ENCODE measurements at regions not wholly inside any gene's neighbourhood (a gene's known extent, or its start where the extent isn't known, plus 50 kb on each side); places are given as distances from the start of the nearest gene placed in this dataset.
A peak's percentile ranks its signal among the peaks of the same experiment; 100 is the strongest.

DNA sequence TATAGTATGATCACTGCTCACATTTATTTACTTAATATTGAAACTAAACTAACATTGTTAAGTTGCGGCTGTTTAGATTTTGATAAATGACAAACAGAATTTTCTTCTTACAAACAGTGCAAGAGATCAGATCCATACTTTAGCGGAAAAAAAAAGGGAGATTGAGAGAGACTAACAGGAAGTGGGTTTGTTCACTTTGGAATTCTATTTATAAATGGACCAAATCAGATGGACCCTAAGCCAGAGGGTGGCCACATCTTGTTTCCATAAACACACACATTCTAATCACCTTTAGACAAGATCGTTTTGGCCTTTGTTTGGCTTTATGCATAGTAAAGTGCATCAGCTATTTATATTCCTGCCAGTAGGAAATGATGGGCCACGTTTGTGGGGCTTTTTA is 381.4 kb upstream of the CD180 start:
- no peak for ATAC-seq
- TF ChIP-seq BACH2 (CRISPR knock-in tag; IDR thresholded peaks at IDR 0.05; ENCODE audit: borderline replicate concordance) (no peak), ZNF565 (CRISPR knock-in tag; conservative IDR thresholded peaks at IDR 0.05; ENCODE audit: low read depth) (no peak), ISL1 (CRISPR knock-in tag; IDR thresholded peaks at IDR 0.05) (no peak)

DNA sequence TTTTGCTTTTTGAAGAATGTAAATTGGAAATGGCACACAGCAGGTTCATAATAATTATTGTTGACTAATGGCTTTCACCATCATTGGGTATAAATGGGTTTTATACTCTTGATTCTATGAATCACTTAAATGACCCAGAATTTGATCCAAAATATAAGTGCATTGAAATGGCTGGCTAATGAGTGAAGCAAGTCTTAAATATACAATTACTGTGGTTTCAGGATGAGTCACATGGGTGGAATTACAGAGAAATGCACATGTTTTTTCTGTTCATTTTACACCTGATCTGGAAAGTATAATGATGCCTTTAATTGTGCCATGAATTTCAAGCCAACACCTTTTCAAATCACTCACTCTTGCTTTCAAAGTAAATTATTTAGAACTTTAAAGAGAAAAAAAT is 380.8 kb upstream of the CD180 start:
- ATAC-seq: no peak

DNA sequence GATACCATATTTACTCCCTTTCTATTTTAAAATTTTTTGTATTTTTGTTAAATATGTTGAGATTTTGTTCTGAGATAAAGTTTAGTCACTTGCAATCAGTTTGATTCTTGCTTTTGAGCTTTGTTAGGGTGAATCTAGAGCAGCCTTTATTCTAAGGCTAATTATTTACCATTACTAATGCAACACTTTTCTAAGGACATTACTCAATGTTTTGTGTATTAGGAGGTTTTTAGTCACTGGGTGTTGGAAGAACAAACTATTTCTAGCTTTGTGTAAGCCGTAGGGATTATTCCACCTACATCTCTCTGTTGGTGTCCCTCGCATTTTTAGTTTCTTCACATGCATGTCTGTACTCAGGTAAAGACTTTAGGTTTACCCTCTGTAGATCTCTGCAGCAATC is 379.5 kb upstream of the CD180 start:
- no peak for ATAC-seq
- TF ChIP-seq PATZ1 (CRISPR knock-in tag; IDR thresholded peaks at IDR 0.05; ENCODE audit: borderline replicate concordance) (no peak), ARNTL (CRISPR knock-in tag; IDR thresholded peaks at IDR 0.05; ENCODE audit: borderline replicate concordance, low read depth) (no peak), ISL1 (CRISPR knock-in tag; IDR thresholded peaks at IDR 0.05) (no peak), OSR1 (CRISPR knock-in tag; IDR thresholded peaks at IDR 0.05) (no peak), GLIS3 (CRISPR knock-in tag; IDR thresholded peaks at IDR 0.05) (no peak), TCF4 (CRISPR knock-in tag; IDR thresholded peaks at IDR 0.05; ENCODE audit: borderline replicate concordance) (no peak), BACH2 (CRISPR knock-in tag; IDR thresholded peaks at IDR 0.05; ENCODE audit: borderline replicate concordance) (no peak), ZFP30 (CRISPR knock-in tag; IDR thresholded peaks at IDR 0.05) (no peak), ZNF8 (CRISPR knock-in tag; IDR thresholded peaks at IDR 0.05) (no peak), ZNF565 (CRISPR knock-in tag; conservative IDR thresholded peaks at IDR 0.05; ENCODE audit: low read depth) (no peak), ZFP3 (CRISPR knock-in tag; IDR thresholded peaks at IDR 0.05) (no peak)
- TF ChIP-seq, protein P1, sequence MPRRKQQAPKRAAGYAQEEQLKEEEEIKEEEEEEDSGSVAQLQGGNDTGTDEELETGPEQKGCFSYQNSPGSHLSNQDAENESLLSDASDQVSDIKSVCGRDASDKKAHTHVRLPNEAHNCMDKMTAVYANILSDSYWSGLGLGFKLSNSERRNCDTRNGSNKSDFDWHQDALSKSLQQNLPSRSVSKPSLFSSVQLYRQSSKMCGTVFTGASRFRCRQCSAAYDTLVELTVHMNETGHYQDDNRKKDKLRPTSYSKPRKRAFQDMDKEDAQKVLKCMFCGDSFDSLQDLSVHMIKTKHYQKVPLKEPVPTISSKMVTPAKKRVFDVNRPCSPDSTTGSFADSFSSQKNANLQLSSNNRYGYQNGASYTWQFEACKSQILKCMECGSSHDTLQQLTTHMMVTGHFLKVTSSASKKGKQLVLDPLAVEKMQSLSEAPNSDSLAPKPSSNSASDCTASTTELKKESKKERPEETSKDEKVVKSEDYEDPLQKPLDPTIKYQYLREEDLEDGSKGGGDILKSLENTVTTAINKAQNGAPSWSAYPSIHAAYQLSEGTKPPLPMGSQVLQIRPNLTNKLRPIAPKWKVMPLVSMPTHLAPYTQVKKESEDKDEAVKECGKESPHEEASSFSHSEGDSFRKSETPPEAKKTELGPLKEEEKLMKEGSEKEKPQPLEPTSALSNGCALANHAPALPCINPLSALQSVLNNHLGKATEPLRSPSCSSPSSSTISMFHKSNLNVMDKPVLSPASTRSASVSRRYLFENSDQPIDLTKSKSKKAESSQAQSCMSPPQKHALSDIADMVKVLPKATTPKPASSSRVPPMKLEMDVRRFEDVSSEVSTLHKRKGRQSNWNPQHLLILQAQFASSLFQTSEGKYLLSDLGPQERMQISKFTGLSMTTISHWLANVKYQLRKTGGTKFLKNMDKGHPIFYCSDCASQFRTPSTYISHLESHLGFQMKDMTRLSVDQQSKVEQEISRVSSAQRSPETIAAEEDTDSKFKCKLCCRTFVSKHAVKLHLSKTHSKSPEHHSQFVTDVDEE (CRISPR knock-in tag; IDR thresholded peaks at IDR 0.05): no peak

More for the DNA sequence above, 380.8 kb upstream of the CD180 start:
- TF ChIP-seq ISL1 (CRISPR knock-in tag; IDR thresholded peaks at IDR 0.05) (peak; percentile 87), ZC3H10 (CRISPR knock-in tag; IDR thresholded peaks at IDR 0.05) (0 out of 2 replicates have a peak, but pooled peaks have one; percentile 4), BACH2 (CRISPR knock-in tag; IDR thresholded peaks at IDR 0.05; ENCODE audit: borderline replicate concordance) (no peak)

GRCh38 chr5:67575087-67575486 is 378.5 kb upstream of the CD180 start:
- no peak for ATAC-seq
- TF ChIP-seq ZNF8 (CRISPR knock-in tag; IDR thresholded peaks at IDR 0.05): no peak
- TF ChIP-seq ZNF70 (CRISPR knock-in tag; IDR thresholded peaks at IDR 0.05): no peak
- TF ChIP-seq CSRNP3 (CRISPR knock-in tag; IDR thresholded peaks at IDR 0.05): no peak

GRCh38 chr5:67561151-67561932 is 364.7 kb upstream of the CD180 start:
- TF ChIP-seq OSR1 (CRISPR knock-in tag; IDR thresholded peaks at IDR 0.05) (no peak), ZFP30 (CRISPR knock-in tag; IDR thresholded peaks at IDR 0.05) (no peak), BACH2 (CRISPR knock-in tag; IDR thresholded peaks at IDR 0.05; ENCODE audit: borderline replicate concordance) (no peak), RARB (CRISPR knock-in tag; IDR thresholded peaks at IDR 0.05) (no peak), TCF4 (CRISPR knock-in tag; IDR thresholded peaks at IDR 0.05; ENCODE audit: borderline replicate concordance) (no peak), ESRRG (CRISPR knock-in tag; IDR thresholded peaks at IDR 0.05) (no peak), ZNF565 (CRISPR knock-in tag; conservative IDR thresholded peaks at IDR 0.05; ENCODE audit: low read depth) (no peak), ISL1 (CRISPR knock-in tag; IDR thresholded peaks at IDR 0.05) (no peak)
- no peak for ATAC-seq

GRCh38 chr5:67552773-67553172 is 356.2 kb upstream of the CD180 start:
- no peak for ATAC-seq
- TF ChIP-seq ZNF70 (CRISPR knock-in tag; IDR thresholded peaks at IDR 0.05) (no peak), CSDC2 (CRISPR knock-in tag; IDR thresholded peaks at IDR 0.05) (no peak), ZNF8 (CRISPR knock-in tag; IDR thresholded peaks at IDR 0.05) (no peak), PATZ1 (CRISPR knock-in tag; IDR thresholded peaks at IDR 0.05; ENCODE audit: borderline replicate concordance) (no peak), TOX (CRISPR knock-in tag; IDR thresholded peaks at IDR 0.05; ENCODE audit: borderline replicate concordance) (no peak), BACH2 (CRISPR knock-in tag; IDR thresholded peaks at IDR 0.05; ENCODE audit: borderline replicate concordance) (no peak), ZNF565 (CRISPR knock-in tag; conservative IDR thresholded peaks at IDR 0.05; ENCODE audit: low read depth) (no peak), TCF4 (CRISPR knock-in tag; IDR thresholded peaks at IDR 0.05; ENCODE audit: borderline replicate concordance) (no peak), RARB (CRISPR knock-in tag; IDR thresholded peaks at IDR 0.05) (no peak)
- TF ChIP-seq, protein P2, sequence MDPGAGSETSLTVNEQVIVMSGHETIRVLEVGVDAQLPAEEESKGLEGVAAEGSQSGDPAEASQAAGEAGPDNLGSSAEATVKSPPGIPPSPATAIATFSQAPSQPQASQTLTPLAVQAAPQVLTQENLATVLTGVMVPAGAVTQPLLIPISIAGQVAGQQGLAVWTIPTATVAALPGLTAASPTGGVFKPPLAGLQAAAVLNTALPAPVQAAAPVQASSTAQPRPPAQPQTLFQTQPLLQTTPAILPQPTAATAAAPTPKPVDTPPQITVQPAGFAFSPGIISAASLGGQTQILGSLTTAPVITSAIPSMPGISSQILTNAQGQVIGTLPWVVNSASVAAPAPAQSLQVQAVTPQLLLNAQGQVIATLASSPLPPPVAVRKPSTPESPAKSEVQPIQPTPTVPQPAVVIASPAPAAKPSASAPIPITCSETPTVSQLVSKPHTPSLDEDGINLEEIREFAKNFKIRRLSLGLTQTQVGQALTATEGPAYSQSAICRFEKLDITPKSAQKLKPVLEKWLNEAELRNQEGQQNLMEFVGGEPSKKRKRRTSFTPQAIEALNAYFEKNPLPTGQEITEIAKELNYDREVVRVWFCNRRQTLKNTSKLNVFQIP (CRISPR knock-in tag; IDR thresholded peaks at IDR 0.05; ENCODE audit: borderline replicate concordance, low read depth): no peak

All from SK-N-SH treated with all-trans-retinoic acid at 6 μM for 48 hours (cell line).